KMS-11 (cell line): ENCODE measurements at regions not wholly inside any gene's neighbourhood (a gene's known extent, or its start where the extent isn't known, plus 50 kb on each side); places are given as distances from the start of the nearest gene placed in this dataset.

Source experiments
- H2AFZ ChIP-seq: fragments of 200-600 bp; sonication (generic); 2 replicates; pipeline ENCODE4 v1.6.1; 2016; ENCODE audit warnings: antibody characterized with exemption, mixed run types, low read depth
- H3K27ac ChIP-seq: fragments of 200-600 bp; sonication (generic); 2 replicates; pipeline ENCODE4 v1.6.1; 2016; ENCODE audit warnings: mild to moderate bottlenecking, mixed run types
- H3K27me3 ChIP-seq: fragments of 200-600 bp; sonication (generic); 2 replicates; pipeline ENCODE4 v1.6.1; 2017; ENCODE audit warnings: mild to moderate bottlenecking, low read depth, mixed run types, moderate library complexity; ENCODE audit not compliant: insufficient read depth
- H3K36me3 ChIP-seq: fragments of 200-600 bp; sonication (generic); 2 replicates; pipeline ENCODE4 v1.6.1; 2017; ENCODE audit warnings: mild to moderate bottlenecking, mixed run types; ENCODE audit not compliant: insufficient read depth
- H3K4me1 ChIP-seq: fragments of 200-600 bp; sonication (generic); 2 replicates; pipeline ENCODE4 v1.6.1; 2016; ENCODE audit warnings: mild to moderate bottlenecking, low read depth, mixed run types; ENCODE audit not compliant: poor library complexity, severe bottlenecking
- H3K4me2 ChIP-seq: fragments of 200-600 bp; sonication (generic); 2 replicates; pipeline ENCODE4 v1.7.0; 2016; ENCODE audit warnings: mild to moderate bottlenecking, mixed run types
- H3K4me3 ChIP-seq: fragments of 200-600 bp; sonication (generic); IDR thresholded peaks from 2 replicates; pipeline ENCODE4 v1.6.1; 2017; ENCODE audit warnings: low read depth, low read length, mixed read lengths; ENCODE audit not compliant: insufficient read depth
- H3K79me2 ChIP-seq: fragments of 200-600 bp; sonication (generic); 2 replicates; pipeline ENCODE4 v1.6.1; 2016; ENCODE audit warnings: low read depth, mixed run types; ENCODE audit not compliant: insufficient read depth
- H3K9ac ChIP-seq: fragments of 200-600 bp; sonication (generic); 2 replicates; pipeline ENCODE4 v1.6.1; 2016; ENCODE audit warnings: mild to moderate bottlenecking, mixed run types
- H4K20me1 ChIP-seq: fragments of 200-600 bp; sonication (generic); 2 replicates; pipeline ENCODE4 v1.6.1; 2016; ENCODE audit warnings: mild to moderate bottlenecking, mixed run types; ENCODE audit not compliant: insufficient read depth
- TF ChIP-seq, protein P1 (sequence below): fragments of 200-600 bp; sonication (generic); conservative IDR thresholded peaks from 2 replicates; pipeline ENCODE4 v1.6.1; 2017; ENCODE audit warnings: low read depth, mild to moderate bottlenecking, antibody characterized with exemption, low read length, moderate library complexity, mixed read lengths

DNA sequence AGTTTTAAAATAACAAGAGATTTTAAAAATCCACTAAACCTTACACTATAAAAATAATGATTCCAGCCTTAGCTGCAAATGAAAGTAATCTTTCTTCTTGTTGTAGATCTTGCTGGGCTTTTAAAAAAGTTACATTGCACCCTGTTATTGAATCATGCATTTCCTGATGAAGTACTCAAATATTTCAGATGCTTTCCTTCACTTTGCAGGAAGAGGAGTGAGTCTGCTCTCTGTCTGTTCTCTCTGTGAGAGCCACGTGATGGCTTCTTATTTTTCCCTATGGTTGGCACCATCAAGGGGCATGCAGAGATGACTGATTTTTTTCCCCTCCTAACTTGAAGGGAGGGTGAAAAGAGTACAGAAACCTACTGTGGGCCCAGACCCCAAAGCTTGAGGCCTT is 262.7 kb downstream of the ATP23 start:
- Histone ChIP-seq H3K36me3 (no peaks in the 10 kb centered on the region), H3K27ac (no peak overlapping the region), H3K9ac (no peak overlapping the region), H3K4me3 (no peak overlapping the region), H3K4me1 (no peaks in the 10 kb centered on the region), H4K20me1 (no peaks in the 10 kb centered on the region), H3K4me2 (no peak overlapping the region), H3K27me3 (no peaks in the 10 kb centered on the region), H3K79me2 (no peaks in the 10 kb centered on the region), H2AFZ (no peak overlapping the region)
- TF ChIP-seq, protein P1, sequence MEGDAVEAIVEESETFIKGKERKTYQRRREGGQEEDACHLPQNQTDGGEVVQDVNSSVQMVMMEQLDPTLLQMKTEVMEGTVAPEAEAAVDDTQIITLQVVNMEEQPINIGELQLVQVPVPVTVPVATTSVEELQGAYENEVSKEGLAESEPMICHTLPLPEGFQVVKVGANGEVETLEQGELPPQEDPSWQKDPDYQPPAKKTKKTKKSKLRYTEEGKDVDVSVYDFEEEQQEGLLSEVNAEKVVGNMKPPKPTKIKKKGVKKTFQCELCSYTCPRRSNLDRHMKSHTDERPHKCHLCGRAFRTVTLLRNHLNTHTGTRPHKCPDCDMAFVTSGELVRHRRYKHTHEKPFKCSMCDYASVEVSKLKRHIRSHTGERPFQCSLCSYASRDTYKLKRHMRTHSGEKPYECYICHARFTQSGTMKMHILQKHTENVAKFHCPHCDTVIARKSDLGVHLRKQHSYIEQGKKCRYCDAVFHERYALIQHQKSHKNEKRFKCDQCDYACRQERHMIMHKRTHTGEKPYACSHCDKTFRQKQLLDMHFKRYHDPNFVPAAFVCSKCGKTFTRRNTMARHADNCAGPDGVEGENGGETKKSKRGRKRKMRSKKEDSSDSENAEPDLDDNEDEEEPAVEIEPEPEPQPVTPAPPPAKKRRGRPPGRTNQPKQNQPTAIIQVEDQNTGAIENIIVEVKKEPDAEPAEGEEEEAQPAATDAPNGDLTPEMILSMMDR, result no peak

DNA sequence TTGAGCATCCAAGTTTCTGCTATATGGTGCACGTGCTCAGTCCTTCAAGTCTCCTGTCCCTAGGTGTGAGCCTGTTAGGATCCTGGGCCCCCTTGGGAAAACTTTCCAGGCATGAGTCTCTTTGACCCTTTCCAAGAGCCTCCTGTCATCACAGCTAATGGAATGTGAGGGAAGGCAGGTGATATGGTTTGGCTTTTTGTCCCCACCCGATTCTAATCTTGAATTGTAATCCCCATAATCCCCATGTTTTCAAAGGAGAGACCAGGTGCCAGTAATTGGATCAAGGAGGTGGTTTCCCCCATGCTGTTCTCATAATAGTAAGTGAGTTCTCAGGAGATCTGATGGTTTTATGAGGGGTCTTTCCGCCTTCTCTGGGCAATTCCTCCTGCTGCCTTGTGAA is 265.5 kb downstream of the ATP23 start:
- Histone ChIP-seq H2AFZ (no peak overlapping the region), H3K9ac (no peak overlapping the region), H3K27ac (no peak overlapping the region), H3K27me3 (no peaks in the 10 kb centered on the region), H3K4me1 (no peaks in the 10 kb centered on the region), H3K4me2 (no peak overlapping the region), H3K36me3 (no peaks in the 10 kb centered on the region), H3K4me3 (no peak overlapping the region), H3K79me2 (no peaks in the 10 kb centered on the region), H4K20me1 (no peaks in the 10 kb centered on the region)
- TF ChIP-seq, protein P1, result no peak

DNA sequence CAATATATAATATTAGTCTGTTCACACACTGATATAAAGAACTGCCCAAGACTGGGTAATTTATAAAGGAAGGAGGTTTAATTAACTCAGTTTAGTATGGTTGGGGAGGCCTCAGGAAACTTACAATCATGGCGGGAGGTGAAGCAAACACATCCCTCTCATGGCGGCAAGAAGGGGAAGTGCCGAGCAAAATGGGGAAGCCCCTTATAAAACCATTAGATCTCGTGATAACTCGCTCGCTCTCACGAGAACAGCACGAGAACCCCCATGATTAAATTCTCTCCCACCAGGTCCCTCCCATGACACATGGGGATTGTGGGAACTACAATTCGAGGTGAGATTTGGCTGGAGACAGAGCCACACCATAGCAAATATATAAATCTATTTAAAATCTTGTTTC is 269.8 kb downstream of the ATP23 start:
- Histone ChIP-seq H3K27ac (no peak overlapping the region), H3K4me1 (no peaks in the 10 kb centered on the region), H3K36me3 (no peaks in the 10 kb centered on the region), H4K20me1 (no peaks in the 10 kb centered on the region), H3K9ac (no peak overlapping the region), H3K4me2 (no peak overlapping the region), H3K4me3 (no peak overlapping the region), H3K27me3 (no peaks in the 10 kb centered on the region), H2AFZ (no peak overlapping the region), H3K79me2 (no peaks in the 10 kb centered on the region)
- TF ChIP-seq, protein P1, result no peak

DNA sequence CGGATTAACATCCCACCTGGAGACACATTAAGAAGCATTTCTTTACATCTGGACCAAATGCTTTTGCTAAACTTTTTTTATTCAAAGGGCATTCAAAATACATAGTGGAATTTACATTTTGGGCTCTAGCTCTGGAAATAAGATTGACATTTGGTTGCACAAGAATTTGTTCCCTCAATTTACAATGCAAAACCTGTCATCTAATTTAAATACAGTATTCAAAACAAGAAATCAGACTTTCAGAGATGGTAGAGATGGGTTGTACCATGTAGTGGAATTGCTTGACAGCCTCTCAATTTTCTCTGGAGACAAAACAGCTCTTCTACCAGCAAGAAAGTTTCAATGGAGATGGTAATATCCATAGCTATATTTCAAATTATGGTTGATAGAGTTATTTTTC is 275.8 kb downstream of the ATP23 start:
- H2AFZ ChIP-seq, result no peak overlapping the region
- no peak overlapping the region for H3K4me2 ChIP-seq
- TF ChIP-seq, protein P1, result no peak

More for the DNA sequence above, 275.8 kb downstream of the ATP23 start:
- H4K20me1 ChIP-seq, result no peaks in the 10 kb centered on the region
- no peak overlapping the region for H3K9ac ChIP-seq
- H3K79me2 ChIP-seq, result no peaks in the 10 kb centered on the region
- H3K4me1 ChIP-seq, result no peaks in the 10 kb centered on the region
- no peaks in the 10 kb centered on the region for H3K36me3 ChIP-seq
- no peak overlapping the region for H3K4me3 ChIP-seq
- no peak overlapping the region for H3K27ac ChIP-seq
- H3K27me3 ChIP-seq, result no peaks in the 10 kb centered on the region
